Chondrocyte (in vitro differentiated cells): ENCODE measurements at regions not wholly inside any gene's neighbourhood (a gene's known extent, or its start where the extent isn't known, plus 50 kb on each side); places are given as distances from the start of the nearest gene placed in this dataset.
A peak's percentile ranks its signal among the peaks of the same experiment; 100 is the strongest.

ENCODE experiments used
- DNase-seq: peaks from one replicate; pipeline ENCODE4 v3.0.0; 2021; ENCODE audit warnings: mixed read lengths, low spot score
- H3K27ac Mint-ChIP-seq: one replicate; pipeline ENCODE4 v1.8.0; 2021; ENCODE audit warnings: mild to moderate bottlenecking, moderate library complexity, mixed read lengths; ENCODE audit not compliant: unreplicated experiment
- H3K27me3 Mint-ChIP-seq: 2 replicates; pipeline ENCODE4 v1.8.0; 2021; ENCODE audit warnings: low read depth, mixed read lengths
- H3K36me3 Mint-ChIP-seq: 2 replicates; pipeline ENCODE4 v1.8.0; 2021; ENCODE audit warnings: low read depth, mixed read lengths
- H3K4me1 Mint-ChIP-seq: 2 replicates; pipeline ENCODE4 v1.8.0; 2021; ENCODE audit warnings: low read depth, mild to moderate bottlenecking, mixed read lengths
- H3K4me3 Mint-ChIP-seq: one replicate; pipeline ENCODE4 v1.8.0; 2021; ENCODE audit warnings: mild to moderate bottlenecking, moderate library complexity, mixed read lengths; ENCODE audit not compliant: unreplicated experiment
- H3K9me3 Mint-ChIP-seq: 2 replicates; pipeline ENCODE4 v1.8.0; 2021; ENCODE audit warnings: low read depth, mixed read lengths
- TF ChIP-seq, protein P1 (sequence below): fragments of 200-600 bp; sonication (generic); IDR thresholded peaks from 2 replicates; pipeline ENCODE4 v1.5.0; 2021; ENCODE audit warnings: antibody characterized with exemption, mild to moderate bottlenecking, moderate library complexity

DNA sequence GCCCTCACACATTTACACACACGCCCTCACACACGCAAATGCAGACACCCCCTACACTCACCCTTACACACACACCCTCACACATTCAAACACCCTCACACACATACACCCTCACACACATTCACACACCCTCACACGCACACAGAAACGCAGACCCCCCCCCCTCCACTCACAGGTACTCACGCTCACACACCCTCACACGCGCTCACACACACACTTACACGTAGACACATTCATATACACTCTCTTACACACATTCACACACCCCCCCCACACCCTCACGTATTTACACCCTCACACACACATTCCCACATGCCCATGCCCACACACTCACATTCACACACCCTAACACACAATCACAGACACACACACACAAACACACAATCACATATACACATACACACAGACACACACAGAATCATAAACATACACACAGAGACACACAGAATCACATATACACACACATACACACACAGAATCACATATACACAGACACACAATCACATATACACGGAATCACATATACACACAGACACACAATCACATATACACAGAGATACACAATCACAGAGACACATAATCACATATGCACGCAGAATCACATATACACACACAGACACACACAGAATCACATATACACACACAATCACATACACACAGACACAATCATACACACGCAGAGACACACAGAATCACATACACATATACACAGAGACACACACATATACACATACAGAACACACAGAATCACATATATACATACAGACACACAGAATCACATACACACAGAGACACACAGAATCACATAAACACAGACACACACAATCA lies 250.1 kb upstream of the RPL38 start:
- TF ChIP-seq, protein P1, sequence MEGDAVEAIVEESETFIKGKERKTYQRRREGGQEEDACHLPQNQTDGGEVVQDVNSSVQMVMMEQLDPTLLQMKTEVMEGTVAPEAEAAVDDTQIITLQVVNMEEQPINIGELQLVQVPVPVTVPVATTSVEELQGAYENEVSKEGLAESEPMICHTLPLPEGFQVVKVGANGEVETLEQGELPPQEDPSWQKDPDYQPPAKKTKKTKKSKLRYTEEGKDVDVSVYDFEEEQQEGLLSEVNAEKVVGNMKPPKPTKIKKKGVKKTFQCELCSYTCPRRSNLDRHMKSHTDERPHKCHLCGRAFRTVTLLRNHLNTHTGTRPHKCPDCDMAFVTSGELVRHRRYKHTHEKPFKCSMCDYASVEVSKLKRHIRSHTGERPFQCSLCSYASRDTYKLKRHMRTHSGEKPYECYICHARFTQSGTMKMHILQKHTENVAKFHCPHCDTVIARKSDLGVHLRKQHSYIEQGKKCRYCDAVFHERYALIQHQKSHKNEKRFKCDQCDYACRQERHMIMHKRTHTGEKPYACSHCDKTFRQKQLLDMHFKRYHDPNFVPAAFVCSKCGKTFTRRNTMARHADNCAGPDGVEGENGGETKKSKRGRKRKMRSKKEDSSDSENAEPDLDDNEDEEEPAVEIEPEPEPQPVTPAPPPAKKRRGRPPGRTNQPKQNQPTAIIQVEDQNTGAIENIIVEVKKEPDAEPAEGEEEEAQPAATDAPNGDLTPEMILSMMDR = no peak
- peaks cover 16% of the 10 kb centered on the region for H3K27me3 Mint-ChIP-seq
- H3K4me3 Mint-ChIP-seq = no peak overlapping the region
- peaks cover 5% of the 10 kb centered on the region for H3K4me1 Mint-ChIP-seq
- no peak for DNase-seq
- H3K9me3 Mint-ChIP-seq = no peaks in the 10 kb centered on the region
- H3K27ac Mint-ChIP-seq = no peak overlapping the region
- H3K36me3 Mint-ChIP-seq = no peaks in the 10 kb centered on the region

DNA sequence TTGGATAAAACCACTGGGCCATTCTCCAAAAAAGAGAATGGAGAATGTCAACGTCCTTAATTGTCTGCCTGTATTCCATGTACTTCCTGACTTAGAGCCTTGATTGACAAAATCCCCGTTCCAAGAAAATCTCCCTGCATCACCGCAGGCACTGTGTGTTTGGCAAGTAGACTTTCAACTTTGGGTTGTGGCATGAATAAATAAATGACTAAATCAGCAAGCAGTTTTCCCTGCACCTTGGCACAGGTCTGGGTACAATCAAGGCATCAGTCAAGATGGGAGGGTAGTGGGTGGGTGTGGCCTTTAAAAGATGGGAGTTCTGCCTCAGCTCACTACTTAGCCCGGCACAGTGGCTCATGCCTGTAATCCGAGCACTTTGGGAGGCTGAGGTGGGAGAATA lies 248.5 kb upstream of the RPL38 start:
- Mint-ChIP-seq H3K36me3 (no peaks in the 10 kb centered on the region), H3K4me1 (peaks cover 5% of the 10 kb centered on the region), H3K27me3 (peaks cover 11% of the 10 kb centered on the region), H3K27ac (no peak overlapping the region), H3K9me3 (peaks cover under 1% of the 10 kb centered on the region), H3K4me3 (no peak overlapping the region)
- TF ChIP-seq, protein P1 = no peak
- no peak for DNase-seq

DNA sequence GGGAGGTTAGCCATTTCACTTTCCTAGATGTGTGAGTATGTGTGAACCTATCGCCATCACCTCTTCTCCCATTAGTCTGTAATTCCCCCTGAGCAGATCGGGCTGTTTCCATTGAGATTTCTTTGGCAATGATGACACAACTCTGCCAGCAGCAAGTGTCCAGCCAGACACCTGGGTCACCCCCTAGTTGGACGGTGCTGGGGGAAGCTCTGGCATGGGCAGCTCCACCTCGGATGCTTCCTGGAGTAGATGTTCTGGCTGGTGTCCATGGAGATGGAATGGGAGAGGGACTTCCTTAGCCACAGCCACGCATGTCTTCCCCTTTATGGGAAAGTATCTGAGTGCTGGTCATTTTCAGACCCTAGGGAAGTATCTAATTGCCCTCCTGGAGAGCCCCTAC lies 247.9 kb upstream of the RPL38 start:
- no peak overlapping the region for H3K27ac Mint-ChIP-seq
- no peaks in the 10 kb centered on the region for H3K36me3 Mint-ChIP-seq
- no peak overlapping the region for H3K4me3 Mint-ChIP-seq
- DNase-seq = no peak
- peaks cover 12% of the 10 kb centered on the region for H3K27me3 Mint-ChIP-seq
- H3K9me3 Mint-ChIP-seq = peaks cover 4% of the 10 kb centered on the region
- TF ChIP-seq, protein P1 = no peak
- peaks cover 5% of the 10 kb centered on the region for H3K4me1 Mint-ChIP-seq

DNA sequence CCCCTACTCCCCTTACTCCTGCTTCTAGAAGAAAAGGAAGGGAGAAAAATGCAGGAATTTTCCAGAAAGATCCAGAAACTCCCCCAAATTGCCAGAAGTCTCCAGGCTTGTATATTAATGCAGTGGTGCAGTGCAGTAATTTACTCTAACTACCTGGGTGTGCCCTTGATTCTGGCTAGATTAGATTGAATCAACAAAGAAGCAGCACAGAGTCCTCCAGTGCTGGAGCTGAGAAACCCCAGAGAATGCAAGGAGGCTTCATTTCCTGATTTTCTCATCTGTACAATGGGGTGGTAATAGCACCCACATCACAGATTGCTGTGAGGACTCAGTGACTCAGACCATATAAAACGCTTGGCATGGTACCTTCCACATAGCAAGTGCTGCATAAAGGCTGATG lies 247.3 kb upstream of the RPL38 start:
- peaks cover 5% of the 10 kb centered on the region for H3K4me1 Mint-ChIP-seq
- TF ChIP-seq, protein P1 = no peak
- no peak overlapping the region for H3K27ac Mint-ChIP-seq
- H3K9me3 Mint-ChIP-seq = peaks cover 4% of the 10 kb centered on the region
- no peak overlapping the region for H3K4me3 Mint-ChIP-seq
- no peak for DNase-seq
- H3K36me3 Mint-ChIP-seq = no peaks in the 10 kb centered on the region
- peaks cover 13% of the 10 kb centered on the region for H3K27me3 Mint-ChIP-seq

DNA sequence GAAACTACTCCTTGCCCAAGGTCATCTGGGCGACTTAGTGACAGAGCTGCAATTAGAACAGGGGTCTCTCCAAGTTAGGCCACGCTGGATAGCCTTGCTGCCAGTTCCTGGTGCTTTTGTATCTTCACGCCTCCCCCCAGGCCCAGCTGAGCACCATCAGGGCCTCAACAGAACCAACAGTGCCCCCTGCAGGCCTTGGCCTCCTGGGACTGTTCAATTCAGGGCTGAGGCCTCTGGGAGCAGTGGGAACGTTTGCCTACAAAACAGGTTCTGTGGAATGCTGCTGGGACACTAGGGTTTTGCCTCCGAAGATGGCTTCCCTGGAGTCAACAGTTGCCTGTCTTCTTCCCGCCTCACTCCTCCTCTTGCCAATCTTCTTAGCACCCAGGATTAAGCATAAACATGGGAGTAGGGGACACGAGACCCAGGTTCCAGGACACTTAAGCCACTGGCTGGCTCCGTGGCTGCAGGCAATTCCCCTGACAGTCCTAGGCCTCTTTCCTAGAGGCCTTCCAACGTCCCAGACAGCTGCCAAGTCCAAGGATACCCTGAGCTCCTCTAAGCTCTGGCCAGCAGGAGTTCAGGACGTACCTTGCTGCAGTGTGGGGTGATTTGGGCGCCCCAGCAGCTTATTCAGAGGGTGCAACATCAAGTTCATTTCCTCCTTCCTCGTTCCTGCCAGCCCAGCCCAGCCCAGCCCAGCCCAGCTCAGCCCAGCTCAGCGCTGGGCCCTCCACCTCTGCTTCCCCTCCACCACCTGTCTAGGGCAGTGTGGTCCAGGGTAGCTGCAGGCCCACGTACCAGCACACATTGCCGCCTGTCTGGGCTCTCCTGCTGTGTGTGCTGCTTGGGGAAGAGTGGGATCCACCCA lies 246.6 kb upstream of the RPL38 start:
- no peaks in the 10 kb centered on the region for H3K36me3 Mint-ChIP-seq
- H3K27ac Mint-ChIP-seq = no peak overlapping the region
- H3K9me3 Mint-ChIP-seq = peaks cover 4% of the 10 kb centered on the region
- peaks cover 4% of the 10 kb centered on the region for H3K4me1 Mint-ChIP-seq
- H3K4me3 Mint-ChIP-seq = no peak overlapping the region
- TF ChIP-seq, protein P1 = peak; percentile 71
- DNase-seq = no peak
- H3K27me3 Mint-ChIP-seq = peaks cover 17% of the 10 kb centered on the region
